WI38 (cell line): ENCODE measurements at regions not wholly inside any gene's neighbourhood (a gene's known extent, or its start where the extent isn't known, plus 50 kb on each side); places are given as distances from the start of the nearest gene placed in this dataset.

Experiments used
- H3K4me3 ChIP-seq: 2 replicates; pipeline ENCODE4 v1.5.1; 2011; ENCODE audit warnings: low read depth, mild to moderate bottlenecking, control low read depth, low read length
- CTCF ChIP-seq: IDR thresholded peaks from 2 replicates; pipeline ENCODE4 v1.5.1; 2012; ENCODE audit warnings: low read depth, mild to moderate bottlenecking, control low read depth, low read length

- TF ChIP-seq CTCF, result no peak
- no peak overlapping the region for H3K4me3 ChIP-seq
Observed at GRCh38 chr7:109020251-109020650, 450.6 kb downstream of the DNAJB9 start.

GRCh38 chr7:109021390-109021789, 451.7 kb downstream of the DNAJB9 start:
- H3K4me3 ChIP-seq, result no peak overlapping the region
- TF ChIP-seq CTCF, result no peak

- H3K4me3 ChIP-seq, result no peak overlapping the region
- TF ChIP-seq CTCF, result no peak
Observed at GRCh38 chr7:109029866-109030265, 460.2 kb downstream of the DNAJB9 start.

GRCh38 chr7:109044691-109045090, 475.0 kb downstream of the DNAJB9 start:
- no peak for TF ChIP-seq CTCF
- no peak overlapping the region for H3K4me3 ChIP-seq

- no peak overlapping the region for H3K4me3 ChIP-seq
- no peak for TF ChIP-seq CTCF
Observed at GRCh38 chr7:109049366-109049765, 479.7 kb downstream of the DNAJB9 start.

- TF ChIP-seq CTCF, result no peak
- H3K4me3 ChIP-seq, result no peak overlapping the region
Observed at GRCh38 chr7:109059089-109059488, 489.4 kb downstream of the DNAJB9 start.

- TF ChIP-seq CTCF, result no peak
- no peak overlapping the region for H3K4me3 ChIP-seq
Observed at GRCh38 chr7:109062798-109063197, 493.1 kb downstream of the DNAJB9 start.
